Body of pancreas (tissue), 4 donors: ENCODE measurements at regions not wholly inside any gene's neighbourhood (a gene's known extent, or its start where the extent isn't known, plus 50 kb on each side); places are given as distances from the start of the nearest gene placed in this dataset.

Experiments used
- ATAC-seq: fragments of 150-250 bp; one replicate; pipeline ENCODE4 v1.9.1; 2016
- DNase-seq, 4 donors: peaks; one replicate each; pipeline ENCODE4 v3.0.0-alpha.2; 2019
- H3K27ac ChIP-seq, 4 donors: fragments of 200-600 bp; sonication (generic); 1 replicate in 3 of 4; 2 replicates in 1 of 4; pipeline versions ENCODE4 v1.5.1 to v1.6.1; 2016 to 2019; ENCODE audit warnings: mild to moderate bottlenecking in 1 of 4, mixed read lengths in 1 of 4, moderate library complexity in 1 of 4
- H3K27me3 ChIP-seq, 2 donors: fragments of 200-600 bp; sonication (generic); one replicate each; pipeline ENCODE4 v1.6.0; 2016; ENCODE audit warnings: mild to moderate bottlenecking in 1 of 2
- H3K36me3 ChIP-seq, 2 donors: fragments of 200-600 bp; sonication (generic); replicated peaks in 1 of 2; 2 replicates each; pipeline ENCODE4 v1.5.1; 2016; ENCODE audit warnings: low read depth in 2 of 2; ENCODE audit not compliant: insufficient read depth in 1 of 2
- H3K4me1 ChIP-seq: fragments of 200-600 bp; sonication (generic); one replicate; pipeline ENCODE4 v1.6.0; 2016
- H3K4me3 ChIP-seq, 2 donors: fragments of 200-600 bp; sonication (generic); 1 replicate in 1 of 2; 2 replicates in 1 of 2; pipeline ENCODE4 v1.5.1; 2016 to 2019
- H3K9me3 ChIP-seq, 3 donors: fragments of 200-600 bp; sonication (generic); 1 replicate in 2 of 3; 2 replicates in 1 of 3; pipeline ENCODE4 v1.5.1; 2016
- CTCF ChIP-seq, 7 experiments: fragments of 450-650 bp in 4 of 7; fragments of 200-600 bp in 3 of 7; sonication (generic) in 3 of 7; IDR thresholded peaks; one replicate each; pipeline ENCODE4 v1.5.1; 2016 to 2019; ENCODE audit warnings: antibody characterized with exemption in 7 of 7
- POLR2A ChIP-seq, 3 donors: fragments of 450-650 bp; IDR thresholded peaks; one replicate each; pipeline ENCODE4 v1.6.1; 2016; ENCODE audit warnings: antibody characterized with exemption in 3 of 3, mild to moderate bottlenecking in 2 of 3
- WGBS, 2 donors: methylation state at CpG; one replicate each; pipeline ENCODE4 v1.1.5; 2017; 5-methylcytosine and 5-hydroxymethylcytosine counted together
- intact Hi-C: fragments of 100-400 bp; cut with DNase I; formaldehyde crosslinking; loops from one replicate; pipeline ENCODE4 v1.15.1; 2023

DNA sequence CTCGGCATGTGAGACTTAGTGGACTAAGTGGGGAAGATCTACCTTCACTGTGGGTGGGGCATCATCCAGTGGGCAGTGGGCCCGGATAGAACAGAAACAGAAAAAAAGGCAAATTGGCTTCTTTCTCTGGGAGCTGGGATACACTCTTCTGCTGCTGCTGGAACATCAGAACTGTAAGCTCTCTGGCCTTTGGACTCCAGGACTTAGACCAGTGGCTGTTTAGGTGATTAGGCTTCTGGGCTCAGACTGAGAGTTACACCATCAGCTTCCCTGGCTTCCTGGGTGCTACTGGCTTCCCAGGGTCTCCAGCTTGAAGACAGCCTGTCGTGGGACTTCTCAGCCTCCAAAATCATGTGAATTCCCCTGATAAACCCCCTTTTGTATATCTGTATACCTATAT is 122.7 kb upstream of the SLC28A3 start:
- no peaks in the 10 kb centered on the region for H3K27me3 ChIP-seq
- WGBS, 2 donors: 51 to 83% methylated on average over 3 of the region's 3 CpGs
- H3K4me3 ChIP-seq: no peak overlapping the region
- DNase-seq (no peak), ATAC-seq (no peak)
- no peaks in the 10 kb centered on the region for H3K4me1 ChIP-seq
- intact Hi-C loops: no loop called here
- H3K27ac ChIP-seq: no peak overlapping the region
- TF ChIP-seq POLR2A (IDR thresholded peaks at IDR 0.05) (no peak), CTCF (IDR thresholded peaks at IDR 0.05) (no peak)
- no peaks in the 10 kb centered on the region for H3K9me3 ChIP-seq
- H3K36me3 ChIP-seq: no peaks in the 10 kb centered on the region

- Histone ChIP-seq H3K27me3 (no peaks in the 10 kb centered on the region), H3K4me1 (no peaks in the 10 kb centered on the region), H3K27ac (no peak overlapping the region), H3K4me3 (no peak overlapping the region), H3K9me3 (no peaks in the 10 kb centered on the region), H3K36me3 (no peaks in the 10 kb centered on the region)
- ATAC-seq (no peak), DNase-seq (no peak)
- 53 to 58% methylated on average over 5 of the region's 5 CpGs for WGBS, 2 donors
- intact Hi-C loops: no loop called here
- TF ChIP-seq POLR2A (IDR thresholded peaks at IDR 0.05) (no peak), CTCF (IDR thresholded peaks at IDR 0.05) (no peak)
These were observed 126.2 kb upstream of the SLC28A3 start for GRCh38 chr9:84466580-84467285.

GRCh38 chr9:84471816-84472215 is 131.3 kb upstream of the SLC28A3 start:
- TF ChIP-seq POLR2A (IDR thresholded peaks at IDR 0.05): no peak
- no peak for TF ChIP-seq CTCF (IDR thresholded peaks at IDR 0.05)
- Histone ChIP-seq H3K9me3 (no peaks in the 10 kb centered on the region), H3K4me1 (no peaks in the 10 kb centered on the region), H3K27ac (no peak overlapping the region), H3K27me3 (no peaks in the 10 kb centered on the region), H3K36me3 (no peaks in the 10 kb centered on the region), H3K4me3 (no peak overlapping the region)
- intact Hi-C loops: no loop called here
- DNase-seq: no peak
- ATAC-seq: no peak
- WGBS, 2 donors: 57 to 61% methylated on average over 2 of the region's 2 CpGs

DNA sequence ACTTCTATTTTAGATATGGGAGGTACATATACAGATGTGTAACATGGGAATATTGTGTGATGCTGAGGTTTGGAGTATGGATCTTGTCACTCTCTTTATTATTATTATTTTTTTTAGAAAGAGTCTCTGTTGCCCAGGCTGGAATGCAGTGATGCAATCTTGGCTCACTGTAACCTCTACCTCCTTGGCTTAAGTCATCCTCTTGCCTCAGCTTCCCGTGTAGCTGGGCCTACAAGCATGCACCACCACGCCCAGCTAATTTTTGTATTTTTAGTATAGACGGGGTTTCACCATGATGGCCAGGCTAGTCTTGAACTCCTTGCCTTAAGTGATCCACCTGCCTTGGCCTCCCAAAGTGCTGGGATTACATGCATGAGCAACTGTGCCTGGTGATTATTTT is 138.4 kb upstream of the SLC28A3 start:
- ATAC-seq: no peak
- WGBS, 2 donors: 78 to 81% methylated on average over 3 of the region's 3 CpGs
- intact Hi-C loops: no loop called here

More for the DNA sequence above, 138.4 kb upstream of the SLC28A3 start:
- TF ChIP-seq POLR2A (IDR thresholded peaks at IDR 0.05) (no peak), CTCF (IDR thresholded peaks at IDR 0.05) (no peak)
- Histone ChIP-seq H3K36me3 (no peaks in the 10 kb centered on the region), H3K27me3 (no peaks in the 10 kb centered on the region), H3K4me1 (no peaks in the 10 kb centered on the region), H3K4me3 (no peak overlapping the region), H3K9me3 (no peaks in the 10 kb centered on the region), H3K27ac (no peak overlapping the region)
- DNase-seq: no peak
